ENCODE measurements at regions not wholly inside any gene's neighbourhood (a gene's known extent, or its start where the extent isn't known, plus 50 kb on each side); places are given as distances from the start of the nearest gene placed in this dataset.
"Not testable (repeated sequence)": the region's sequence is repeated elsewhere in the genome, so short reads cannot be mapped to it uniquely, and the experiment has no call there.

DNA sequence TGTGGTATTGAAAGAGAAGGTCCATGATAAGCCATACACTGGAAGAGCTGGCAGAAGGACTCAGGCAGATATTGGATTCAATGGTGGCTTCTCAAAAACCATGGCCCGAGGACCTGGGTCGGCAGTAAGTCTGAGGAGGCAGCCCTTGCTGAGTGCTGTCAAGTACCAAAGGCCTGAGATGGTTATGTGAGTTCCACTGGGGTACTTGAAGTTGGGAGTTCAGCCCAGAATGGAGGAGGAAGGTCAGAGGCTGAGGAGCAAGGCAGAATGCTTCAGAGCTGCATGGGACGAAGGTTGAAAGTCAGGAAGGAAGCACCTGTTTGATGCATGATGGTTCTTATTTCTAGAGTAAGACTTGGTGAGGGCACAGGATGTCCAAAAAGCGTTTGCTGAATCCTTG, 194.9 kb downstream of the DIRAS2 start:
- DNase-seq: no peak

DNA sequence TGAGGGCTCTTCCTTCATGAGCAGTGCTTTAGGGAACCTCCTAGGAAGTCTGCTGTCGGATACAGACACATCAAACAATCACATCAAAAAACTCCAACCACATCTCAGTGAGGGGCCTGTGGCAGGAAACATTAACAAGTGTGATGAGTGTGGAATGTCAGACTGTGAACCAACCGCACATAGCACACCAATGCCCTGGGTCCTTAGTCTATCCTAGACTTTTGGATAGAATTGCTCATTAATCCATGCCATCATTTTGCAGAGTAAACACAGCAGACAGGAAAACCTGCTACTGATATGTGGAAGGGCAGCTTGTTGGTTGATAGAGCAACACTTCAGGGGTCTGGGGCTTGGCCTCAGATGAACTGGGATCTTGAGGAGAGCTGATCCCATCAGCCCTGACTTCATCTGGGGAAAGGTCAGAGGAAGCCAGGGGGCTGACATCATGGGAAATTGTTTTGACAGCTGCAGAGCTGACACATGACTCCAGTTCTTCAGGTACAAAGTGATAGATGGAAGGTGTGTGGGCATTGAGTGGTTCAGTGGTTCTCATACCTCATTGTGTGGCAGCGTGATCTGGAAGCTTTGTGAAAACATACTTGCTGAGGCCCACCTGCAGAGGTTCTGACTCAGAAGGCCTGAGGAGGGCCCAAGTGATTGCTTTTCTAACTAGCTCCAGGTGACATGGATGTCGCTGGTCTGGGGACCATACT, 193.3 kb downstream of the DIRAS2 start:
- no peak for DNase-seq

DNA sequence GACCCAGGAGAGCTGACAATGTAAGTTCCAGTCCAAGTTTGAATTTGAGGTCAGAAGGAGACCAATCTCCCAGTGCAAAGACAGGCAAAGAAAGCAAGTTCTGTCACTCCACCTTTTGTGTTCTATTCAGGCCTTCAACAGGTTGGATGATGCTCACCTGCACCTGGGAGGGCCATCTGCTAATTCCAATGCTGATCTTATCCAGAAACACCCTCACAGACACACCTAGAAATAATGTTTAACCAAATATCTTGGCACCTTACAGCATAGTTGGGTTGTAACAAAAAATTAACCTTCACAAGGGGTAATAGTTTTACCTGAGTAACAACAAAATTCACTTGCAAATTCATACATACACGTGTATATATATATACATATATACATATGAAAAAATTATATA, 190.8 kb downstream of the DIRAS2 start:
- no peak for DNase-seq

DNA sequence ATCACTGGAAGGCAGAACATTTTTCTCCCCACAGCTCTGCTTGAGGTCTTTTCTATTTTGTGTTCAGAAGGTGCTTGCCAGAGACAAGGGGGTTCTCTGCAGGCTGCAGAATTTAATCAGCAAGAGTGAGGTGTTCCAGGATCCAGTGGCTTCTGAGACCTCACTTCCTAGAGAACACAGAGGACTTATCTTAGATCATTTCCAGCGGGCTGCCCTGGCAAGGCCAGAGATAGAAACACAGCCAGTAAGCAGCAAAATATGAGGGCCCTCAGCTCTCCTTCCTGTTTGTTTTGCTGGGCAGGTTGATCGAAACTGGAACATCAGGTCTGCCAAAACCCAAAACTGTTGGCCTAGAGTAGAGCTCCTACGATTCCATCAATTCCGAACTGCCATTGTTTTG, 187.3 kb downstream of the DIRAS2 start:
- no peak for DNase-seq

DNA sequence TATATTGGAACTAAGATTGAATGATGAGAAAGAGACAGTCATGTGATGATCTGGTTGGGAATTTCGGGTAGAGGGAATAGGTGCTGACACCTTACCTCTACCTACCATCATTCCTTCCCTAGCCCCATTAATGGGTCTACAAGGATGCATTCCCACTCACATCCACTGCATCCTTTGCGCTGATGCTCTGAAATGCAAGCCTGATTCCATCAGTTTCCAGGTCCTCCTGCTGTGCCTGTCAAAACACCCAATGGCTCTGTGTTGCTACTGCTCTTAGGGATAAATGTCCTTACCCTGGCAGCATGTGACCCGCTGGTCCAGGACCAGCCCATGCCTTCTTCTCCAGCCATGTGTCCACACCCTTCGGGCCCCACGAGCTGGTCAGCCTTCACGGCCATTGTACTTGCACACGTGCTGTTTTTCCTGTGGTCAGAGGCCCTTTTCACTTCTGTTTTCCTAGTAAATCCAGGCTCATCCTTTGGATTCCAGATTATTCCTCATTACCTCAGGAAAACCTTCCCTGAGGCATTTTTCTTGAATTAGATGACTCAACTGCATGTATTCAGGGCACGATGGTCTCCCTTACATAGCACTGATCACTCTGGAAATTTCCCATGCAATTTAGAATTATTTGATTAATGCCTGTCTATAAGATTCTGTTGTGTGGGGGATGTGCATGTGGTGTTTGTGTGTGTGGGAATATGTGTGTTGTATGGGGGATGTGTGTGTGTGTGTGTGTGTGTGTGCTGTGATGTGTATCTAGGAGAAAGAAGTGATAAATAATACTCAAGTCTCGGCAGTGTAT, 185.0 kb downstream of the DIRAS2 start:
- no peak for DNase-seq

DNA sequence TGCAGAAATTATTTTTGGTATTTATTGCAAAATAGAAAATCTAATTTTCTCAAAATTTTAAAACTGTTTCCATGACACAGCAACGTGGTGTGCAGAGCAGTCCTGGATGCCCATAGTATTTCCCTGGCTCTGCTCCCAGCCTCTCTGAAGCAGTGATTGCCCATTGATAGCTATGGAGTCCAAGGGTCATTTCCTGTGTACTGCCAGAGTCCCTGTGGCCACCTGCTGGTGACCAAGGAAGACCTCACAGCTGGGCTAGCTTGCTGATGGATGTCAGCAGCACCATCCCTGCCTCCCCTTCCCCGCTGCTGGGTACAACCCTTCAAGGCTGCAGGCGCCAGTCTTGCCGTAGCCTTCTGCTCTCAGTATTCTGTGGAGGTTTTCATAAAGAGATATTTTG, 184.1 kb downstream of the DIRAS2 start:
- DNase-seq: no peak

DNA sequence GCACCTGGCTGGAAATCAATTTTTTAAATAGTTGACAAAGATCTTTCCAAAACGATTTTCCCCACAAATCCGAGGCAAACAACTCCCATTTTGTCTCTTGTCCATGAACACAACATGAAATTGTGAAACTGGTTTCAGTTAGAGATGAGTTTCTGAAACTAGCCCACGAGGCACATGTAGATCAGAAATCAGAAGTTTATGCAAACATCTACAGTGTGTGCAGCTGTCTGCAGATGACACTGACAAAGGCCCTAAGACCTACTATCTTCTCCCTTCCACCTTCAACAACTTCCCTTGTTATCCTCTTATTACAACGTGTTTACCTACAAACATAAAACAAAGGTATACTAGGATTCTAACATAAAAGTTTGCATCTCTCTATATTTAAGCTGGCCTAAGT, 183.3 kb downstream of the DIRAS2 start:
- no peak for DNase-seq

DNA sequence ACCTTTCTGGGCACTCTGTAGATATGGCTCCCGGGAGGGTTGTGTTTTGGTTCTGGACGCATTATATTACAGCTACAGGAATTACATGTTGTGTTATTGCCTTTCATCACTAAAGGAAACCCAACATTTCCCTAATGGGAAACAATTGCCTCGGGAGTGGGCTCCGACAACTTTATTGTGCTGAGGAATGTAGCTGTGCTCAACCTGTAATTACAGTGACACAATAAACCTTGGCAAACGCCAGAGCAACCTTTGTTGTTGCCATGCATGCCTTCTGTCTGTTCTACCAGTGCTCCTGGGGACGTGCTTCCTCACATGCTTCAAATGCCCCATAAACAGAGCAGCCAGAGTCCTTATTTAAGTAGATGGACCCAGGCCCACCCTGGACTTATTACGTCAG, 182.4 kb downstream of the DIRAS2 start:
- DNase-seq: no peak

DNA sequence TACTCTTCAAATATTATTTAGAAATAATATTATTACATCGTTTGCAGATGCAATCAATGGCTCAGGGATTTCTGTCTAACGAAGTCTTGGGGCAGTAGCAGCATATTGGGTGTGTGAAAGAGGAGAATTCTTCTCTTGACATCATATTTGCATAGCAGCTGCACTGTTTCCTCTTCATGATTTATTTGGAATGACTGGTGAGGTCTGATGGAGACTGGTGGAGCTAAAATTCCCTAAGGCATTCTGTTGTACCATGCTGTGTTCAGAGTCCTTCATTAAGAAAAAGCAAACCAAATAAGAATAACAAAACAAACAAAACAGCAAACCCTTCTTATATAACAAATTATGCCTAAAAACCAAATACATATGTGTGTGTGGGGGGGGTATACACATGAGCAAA, 177.6 kb downstream of the DIRAS2 start:
- no peak for DNase-seq

DNA sequence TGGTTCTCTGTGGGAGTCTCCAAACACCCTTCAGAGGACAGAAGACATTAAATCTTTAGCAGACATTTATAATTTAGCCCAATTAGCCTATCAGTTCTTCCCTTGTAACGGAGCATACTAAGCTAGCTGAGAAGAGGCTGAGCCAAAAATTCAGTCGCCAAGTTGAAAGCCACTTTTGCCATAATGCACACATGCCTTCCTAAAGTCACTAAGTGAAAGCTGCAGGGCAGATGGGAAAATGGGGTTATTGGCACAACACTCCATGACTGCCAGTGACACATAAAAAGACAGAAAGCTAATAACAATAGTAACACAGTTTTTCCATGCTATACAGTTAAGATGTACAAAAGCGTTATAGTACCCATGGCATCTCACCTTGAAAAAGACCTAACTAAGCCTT, 176.2 kb downstream of the DIRAS2 start:
- DNase-seq: no peak

DNA sequence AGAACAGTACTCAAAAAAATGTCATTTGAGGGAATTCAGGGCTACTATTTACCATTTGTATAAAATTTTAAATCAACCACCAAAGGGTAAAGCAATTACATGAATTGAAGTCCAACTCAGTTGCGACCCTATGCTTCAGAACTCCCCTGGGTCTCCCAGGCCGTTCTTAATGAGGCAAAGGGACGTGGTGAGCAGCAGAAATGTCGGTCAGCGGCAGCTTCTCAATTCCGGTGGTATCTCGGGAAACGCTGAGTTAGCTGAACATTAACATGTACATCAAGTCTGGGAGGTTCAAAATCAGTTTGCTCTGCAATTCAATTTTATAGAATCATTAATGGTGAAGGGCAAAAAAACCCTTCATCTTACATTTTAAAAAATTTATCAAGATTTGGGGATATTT, 173.2 kb downstream of the DIRAS2 start:
- DNase-seq: no peak

DNA sequence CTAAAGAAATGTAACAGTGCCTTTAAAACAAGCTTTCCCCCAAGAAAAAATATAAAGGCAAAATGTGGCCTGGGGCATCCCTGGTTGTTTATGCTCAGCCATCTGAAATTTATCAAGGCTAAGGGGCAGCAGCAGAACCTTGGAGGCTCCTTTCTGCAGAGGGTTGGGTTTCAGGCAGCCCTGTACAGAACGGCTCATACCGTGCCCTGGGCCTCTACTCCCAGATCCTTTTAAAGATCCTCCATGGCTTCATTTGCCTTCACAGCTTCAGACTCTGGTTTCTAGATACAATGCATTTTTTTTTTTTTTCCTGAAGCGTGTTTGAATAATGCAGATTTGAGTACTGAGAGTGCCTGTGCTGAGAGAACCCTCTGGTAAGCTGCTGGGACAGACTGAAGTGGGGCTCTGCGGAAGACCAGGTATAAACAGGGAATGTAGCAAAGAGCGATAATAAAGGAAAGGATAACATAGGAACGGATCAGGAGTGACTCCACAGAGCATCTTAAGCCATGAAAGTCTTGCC, 172.7 kb downstream of the DIRAS2 start:
- no peak for DNase-seq

DNA sequence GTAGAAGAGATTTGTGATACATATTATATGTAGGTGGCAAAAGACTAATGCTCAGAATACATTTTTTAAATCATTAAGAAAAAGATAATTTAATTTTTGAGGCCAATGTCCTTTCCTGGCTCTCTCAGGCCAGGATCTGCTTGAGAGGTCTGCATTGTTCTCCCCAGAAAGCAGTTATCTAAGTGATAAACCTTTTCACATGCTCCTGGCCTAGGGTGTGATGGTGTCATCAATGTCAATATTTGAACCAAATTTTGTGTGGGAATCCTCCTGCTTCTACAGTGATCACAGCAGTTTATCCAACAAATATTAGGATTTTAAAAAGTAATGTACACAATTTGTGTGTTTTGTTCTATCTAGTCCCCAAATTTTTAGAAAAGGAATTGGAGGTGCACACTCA, 166.6 kb downstream of the DIRAS2 start:
- no peak for DNase-seq

DNA sequence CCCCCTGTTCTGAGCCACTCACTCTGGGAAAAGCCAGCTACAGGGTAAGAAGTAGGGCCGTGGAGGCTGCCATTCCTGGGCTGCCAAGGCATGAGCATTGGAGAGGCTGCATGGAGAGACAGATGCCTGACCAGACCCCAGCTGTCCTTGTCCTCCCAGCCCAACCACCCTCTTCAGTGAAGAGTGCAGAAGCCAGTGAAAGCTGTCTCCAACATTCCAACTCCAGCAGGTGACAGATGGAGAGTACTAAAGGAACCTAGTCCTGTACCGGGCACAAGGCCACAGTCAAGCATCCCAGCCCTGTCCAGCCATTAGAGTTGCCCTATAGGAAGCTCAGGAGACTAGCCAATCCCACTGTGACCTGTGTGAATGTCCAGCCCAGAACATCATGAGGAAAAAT, 165.1 kb downstream of the DIRAS2 start:
- DNase-seq: no peak

DNA sequence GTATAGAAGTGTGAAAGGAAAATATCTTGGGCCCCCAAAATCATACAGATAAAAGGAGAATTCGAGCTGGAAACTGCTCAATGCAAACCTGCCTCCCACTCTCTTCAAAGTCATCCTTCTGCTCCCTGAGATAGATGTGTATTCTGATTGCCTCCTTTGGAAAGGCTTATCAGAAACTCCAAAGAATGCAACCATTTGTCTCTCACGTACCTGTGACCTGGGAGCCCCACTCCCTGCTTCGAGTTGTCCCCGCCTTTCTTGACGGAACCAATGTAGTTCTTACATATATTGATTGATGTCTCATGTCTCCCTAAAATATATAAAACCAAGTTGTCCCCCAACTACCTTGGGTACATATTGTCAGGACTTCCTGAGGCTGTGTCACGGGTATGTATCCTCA, 163.8 kb downstream of the DIRAS2 start:
- DNase-seq: no peak

DNA sequence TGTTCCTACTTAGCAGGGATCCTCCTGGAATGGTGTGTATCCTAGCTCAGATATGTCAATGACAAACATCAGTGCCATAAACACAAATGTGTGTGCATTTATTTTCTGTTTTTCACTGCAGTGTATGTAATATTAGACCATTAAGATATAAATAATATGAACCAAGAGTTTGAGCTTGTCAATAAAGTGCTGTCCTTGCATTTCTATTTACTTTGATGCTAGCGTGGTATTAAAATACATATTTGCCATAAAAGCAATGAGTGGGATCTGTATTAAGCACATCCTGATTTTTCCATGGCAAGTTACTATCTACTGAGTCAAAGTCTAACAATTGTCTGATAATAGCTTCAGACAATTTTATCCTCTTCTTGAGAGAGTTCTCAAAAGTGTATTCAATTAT, 157.6 kb downstream of the DIRAS2 start:
- no peak for DNase-seq

DNA sequence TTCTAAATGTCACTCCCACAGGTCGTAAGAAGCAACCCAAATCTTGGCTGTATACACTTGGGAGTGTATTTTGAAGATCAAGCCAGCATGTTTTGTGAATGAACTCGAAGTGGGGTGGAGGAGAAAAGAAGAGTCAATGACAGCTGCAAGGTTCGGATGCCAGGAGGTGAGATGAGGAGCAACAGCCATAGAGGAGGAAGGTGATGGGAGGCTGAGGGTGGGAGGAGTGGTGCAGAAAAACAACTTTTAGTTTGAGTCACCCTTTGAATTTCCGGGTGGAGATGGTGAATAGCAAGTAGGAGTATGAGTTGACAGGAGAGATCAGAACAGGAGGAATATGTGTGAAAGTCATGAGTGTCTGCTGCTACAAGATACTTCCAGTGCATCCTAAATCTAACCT, 153.6 kb downstream of the DIRAS2 start:
- no peak for DNase-seq

DNA sequence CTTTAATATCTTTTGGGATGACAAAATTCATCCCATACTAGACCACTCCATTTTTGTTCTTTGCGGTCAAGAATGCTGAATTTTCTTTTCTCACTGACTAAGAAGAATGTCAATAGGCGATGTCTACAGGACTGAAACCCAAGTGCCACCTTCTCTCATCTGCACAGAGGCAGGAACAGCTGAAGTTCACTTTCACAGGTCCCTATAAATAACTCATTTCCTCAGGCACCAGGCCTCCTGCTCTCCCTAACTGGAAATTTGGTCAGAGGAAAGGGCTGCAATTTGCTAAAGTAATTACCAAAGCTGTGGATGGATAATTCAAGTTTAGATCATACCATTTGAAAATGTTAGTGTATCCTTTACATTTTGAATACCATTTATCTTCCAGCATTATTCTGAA, 142.9 kb downstream of the DIRAS2 start:
- DNase-seq: no peak

DNA sequence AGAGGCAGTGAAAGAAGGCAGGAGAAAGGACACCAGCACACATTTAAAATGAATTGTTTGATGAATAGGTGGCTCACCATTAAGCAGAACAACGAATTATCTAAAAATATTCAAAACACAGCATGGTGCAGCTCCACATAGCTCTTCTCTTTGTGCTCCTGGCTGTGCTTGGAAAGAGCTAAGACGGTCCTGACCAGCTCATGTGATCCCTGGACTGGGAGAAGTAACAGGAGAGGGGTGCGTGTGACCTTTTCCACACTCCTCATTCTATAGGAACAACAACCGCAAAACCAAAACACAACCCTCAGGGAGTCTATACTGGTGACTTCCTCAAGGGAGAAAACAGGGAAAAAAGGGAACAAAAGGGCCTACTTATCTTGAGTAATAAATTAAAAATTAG, 140.5 kb downstream of the DIRAS2 start:
- no peak for DNase-seq

DNA sequence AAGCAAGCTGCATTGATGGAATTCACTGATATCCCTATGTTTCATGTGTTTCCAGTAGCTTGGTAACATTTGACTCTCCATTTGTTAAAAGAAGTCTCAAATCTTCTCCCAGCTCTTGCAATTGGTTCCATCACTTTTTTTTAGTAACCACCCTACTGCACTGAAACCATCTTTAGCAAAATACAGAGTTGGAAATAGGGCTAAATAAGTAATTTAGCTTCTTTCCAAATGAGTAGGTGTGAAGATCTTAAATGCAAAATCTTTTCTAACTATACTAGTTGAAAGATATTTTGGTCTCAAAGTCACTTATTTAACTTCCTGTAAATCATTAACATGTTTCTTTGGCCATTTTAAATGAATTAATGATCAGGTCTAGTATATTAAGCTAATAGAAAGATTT, 138.1 kb downstream of the DIRAS2 start:
- DNase-seq: no peak

DNA sequence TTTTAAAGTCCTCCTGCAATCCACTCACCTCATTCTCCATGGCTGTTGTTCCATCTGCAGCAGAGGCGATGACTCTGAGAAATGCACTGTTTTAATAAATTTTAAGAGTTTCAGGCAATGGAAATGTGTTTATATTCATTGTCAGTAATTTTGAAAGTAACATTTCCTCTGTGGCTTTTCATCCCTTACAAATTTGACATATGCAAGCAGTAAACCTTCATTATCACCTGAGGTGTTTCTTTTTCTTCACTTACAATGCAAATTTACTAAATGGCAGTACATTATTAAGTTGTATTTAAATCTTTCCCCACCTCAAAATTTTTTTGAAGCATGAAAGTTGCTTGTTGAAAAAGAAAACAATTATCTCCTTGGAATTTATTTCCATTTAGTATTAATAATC, 136.9 kb downstream of the DIRAS2 start:
- no peak for DNase-seq

DNA sequence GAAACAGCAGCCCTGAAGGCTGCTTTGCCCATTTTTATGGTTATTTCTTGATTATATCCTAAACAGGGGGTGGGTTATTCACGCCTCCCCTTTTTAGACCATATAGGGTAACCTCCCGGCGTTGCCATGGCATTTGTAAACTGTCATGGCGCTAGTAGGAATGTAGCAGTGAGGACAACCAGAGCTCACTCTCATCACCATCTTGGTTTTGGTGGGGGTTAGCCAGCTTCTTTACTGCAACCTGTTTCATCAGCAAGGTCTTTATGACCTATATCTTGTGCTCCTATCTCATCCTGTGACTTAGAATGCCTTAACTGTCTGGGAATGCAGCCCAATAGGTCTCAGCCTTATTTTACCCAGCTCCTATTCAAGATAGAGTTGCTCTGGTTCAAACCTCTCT, 136.2 kb downstream of the DIRAS2 start:
- DNase-seq: not testable (repeated sequence)

DNA sequence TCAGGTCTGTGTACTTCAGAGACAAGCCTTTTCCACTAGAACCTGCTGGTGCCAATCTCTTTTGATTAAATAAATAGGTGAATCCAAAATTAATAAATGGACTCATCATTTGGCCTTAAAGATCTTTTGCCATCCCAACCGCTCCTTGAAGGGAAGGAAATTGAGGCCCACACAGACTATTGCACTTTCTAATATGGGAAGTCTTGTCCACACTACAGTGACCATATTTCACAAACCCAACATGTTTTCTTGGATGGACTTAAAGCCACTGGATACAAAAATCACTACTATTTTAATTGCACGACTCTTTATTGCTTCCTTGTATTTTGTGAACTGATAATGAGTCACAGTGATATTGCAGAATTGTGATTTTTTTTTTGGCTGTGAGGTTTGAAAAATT, 135.0 kb downstream of the DIRAS2 start:
- no peak for DNase-seq

DNA sequence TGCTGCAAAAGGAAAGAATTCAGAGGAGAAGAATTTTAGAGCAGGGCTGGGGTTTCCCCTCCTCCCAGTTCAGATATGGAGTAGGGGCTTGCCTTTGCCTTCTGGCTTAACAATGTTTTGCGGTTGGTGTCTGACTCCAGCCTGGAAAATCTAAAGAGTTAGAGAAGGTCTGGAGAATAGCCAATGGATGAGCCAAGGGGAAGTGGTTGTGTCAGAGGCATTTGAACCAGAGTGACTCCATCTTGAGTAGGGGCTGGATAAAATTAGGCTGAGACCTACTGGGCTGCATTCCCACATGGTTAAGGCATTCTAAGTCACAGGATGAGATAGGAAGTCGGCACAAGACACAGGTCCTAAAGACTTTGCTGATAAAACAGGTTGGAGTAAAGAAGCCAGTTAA, 133.7 kb downstream of the DIRAS2 start:
- DNase-seq: no peak

DNA sequence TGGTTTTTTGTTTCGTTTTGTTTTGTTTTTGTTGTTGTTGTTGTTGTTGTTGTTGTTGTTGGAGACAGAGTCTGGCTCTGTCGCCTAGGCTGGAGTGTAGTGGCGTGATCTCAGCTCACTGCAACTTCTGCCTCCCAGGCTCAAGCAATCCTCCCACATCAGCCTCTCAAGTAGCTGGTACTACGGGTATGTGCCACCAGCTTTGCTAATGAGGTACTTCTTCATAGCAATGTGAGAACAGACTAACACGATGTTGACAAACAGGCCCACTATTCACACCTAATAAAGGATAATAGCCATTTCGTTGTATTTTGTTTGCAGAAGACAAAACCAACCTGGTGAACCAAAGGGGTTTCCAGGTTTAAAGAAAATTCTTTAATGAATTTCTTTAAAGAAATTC, 130.9 kb downstream of the DIRAS2 start:
- DNase-seq: no peak

Measured in stimulated activated CD4-positive, alpha-beta T cell treated with anti-CD3 and anti-CD28 coated beads, Interleukin-2, amount 100 ng/mL, for 48 hours (primary cell).